NT2/D1 (cell line): ENCODE measurements at regions not wholly inside any gene's neighbourhood (a gene's known extent, or its start where the extent isn't known, plus 50 kb on each side); places are given as distances from the start of the nearest gene placed in this dataset.
"Not testable (repeated sequence)": the region's sequence is repeated elsewhere in the genome, so short reads cannot be mapped to it uniquely, and the experiment has no call there.

Experiments
- DNase-seq: peaks from one replicate; pipeline ENCODE4 v3.0.0-alpha.2; 2011; ENCODE audit warnings: low read depth, low spot score
- H3K27me3 ChIP-seq: 2 replicates; pipeline ENCODE4 v1.6.0; 2011; ENCODE audit warnings: mild to moderate bottlenecking; ENCODE audit not compliant: insufficient read length, insufficient read depth
- H3K36me3 ChIP-seq: 2 replicates; pipeline ENCODE4 v1.6.1; 2011; ENCODE audit warnings: mild to moderate bottlenecking, low read length, mixed read lengths; ENCODE audit not compliant: insufficient read depth, insufficient read length
- H3K4me1 ChIP-seq: 2 replicates; pipeline ENCODE4 v1.5.1; 2011; ENCODE audit not compliant: insufficient read depth, insufficient read length
- H3K4me3 ChIP-seq: 2 replicates; pipeline ENCODE4 v1.5.1; 2011; ENCODE audit warnings: low read depth; ENCODE audit not compliant: insufficient read length
- H3K9ac ChIP-seq: 2 replicates; pipeline ENCODE4 v1.6.0; 2011; ENCODE audit warnings: low read depth; ENCODE audit not compliant: insufficient read length
- H3K9me3 ChIP-seq: 2 replicates; pipeline ENCODE4 v1.5.1; 2011; ENCODE audit warnings: mild to moderate bottlenecking, low read length; ENCODE audit not compliant: insufficient read depth
- SUZ12 ChIP-seq: IDR thresholded peaks from 2 replicates; pipeline ENCODE4 v1.6.1; 2011; ENCODE audit not compliant: insufficient read length, insufficient read depth; ENCODE audit errors: extremely low read depth
- YY1 ChIP-seq: IDR thresholded peaks from 2 replicates; pipeline ENCODE4 v1.6.1; 2011; ENCODE audit not compliant: insufficient read length, insufficient read depth
- ZNF274 ChIP-seq: IDR thresholded peaks from 2 replicates; pipeline ENCODE4 v1.6.1; 2011; ENCODE audit warnings: mild to moderate bottlenecking, low read depth, low read length

GRCh38 chr7:15057272-15057671 is 154.7 kb upstream of the DGKB start:
- peaks cover 20% of the 10 kb centered on the region; the same call in 1 of the 2 replicates for H3K9me3 ChIP-seq
- H3K4me1 ChIP-seq = no peaks in the 10 kb centered on the region
- H3K4me3 ChIP-seq = no peak overlapping the region
- no peak for DNase-seq
- TF ChIP-seq SUZ12 = no peak
- TF ChIP-seq ZNF274 = no peak
- no peak for TF ChIP-seq YY1
- H3K27me3 ChIP-seq = no peaks in the 10 kb centered on the region
- H3K36me3 ChIP-seq = no peaks in the 10 kb centered on the region
- H3K9ac ChIP-seq = no peak overlapping the region

GRCh38 chr7:15054304-15054703 is 151.8 kb upstream of the DGKB start:
- not testable (repeated sequence) for DNase-seq, H3K9ac ChIP-seq, H3K4me3 ChIP-seq, H3K36me3 ChIP-seq, H3K4me1 ChIP-seq, H3K27me3 ChIP-seq
- peaks cover 27% of the 10 kb centered on the region; the same call in 1 of the 2 replicates for H3K9me3 ChIP-seq

DNA sequence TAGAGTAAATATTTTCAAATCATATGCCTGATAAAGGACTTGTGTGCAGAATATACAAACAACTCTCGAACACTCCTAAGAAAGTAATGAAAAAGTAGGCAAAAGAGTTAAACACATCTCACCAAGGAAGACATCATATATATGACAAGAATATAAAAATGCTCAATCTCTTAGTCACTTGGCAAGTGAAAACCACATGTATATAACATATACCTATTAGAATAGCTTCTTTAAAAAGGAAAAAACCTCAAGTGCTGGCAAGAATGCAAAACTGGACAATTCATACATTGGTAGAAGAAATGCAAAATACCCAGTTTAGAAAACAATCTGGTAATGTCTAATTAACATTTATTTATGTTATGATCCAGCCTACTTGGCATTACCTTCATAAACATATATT is 146.6 kb upstream of the DGKB start:
- TF ChIP-seq SUZ12 (no peak), YY1 (no peak), ZNF274 (no peak)
- Histone ChIP-seq H3K4me1 (no peaks in the 10 kb centered on the region), H3K27me3 (no peaks in the 10 kb centered on the region), H3K36me3 (no peaks in the 10 kb centered on the region), H3K4me3 (no peak overlapping the region), H3K9ac (no peak overlapping the region), H3K9me3 (peaks cover 25% of the 10 kb centered on the region; the same call in 1 of the 2 replicates)
- DNase-seq = no peak

DNA sequence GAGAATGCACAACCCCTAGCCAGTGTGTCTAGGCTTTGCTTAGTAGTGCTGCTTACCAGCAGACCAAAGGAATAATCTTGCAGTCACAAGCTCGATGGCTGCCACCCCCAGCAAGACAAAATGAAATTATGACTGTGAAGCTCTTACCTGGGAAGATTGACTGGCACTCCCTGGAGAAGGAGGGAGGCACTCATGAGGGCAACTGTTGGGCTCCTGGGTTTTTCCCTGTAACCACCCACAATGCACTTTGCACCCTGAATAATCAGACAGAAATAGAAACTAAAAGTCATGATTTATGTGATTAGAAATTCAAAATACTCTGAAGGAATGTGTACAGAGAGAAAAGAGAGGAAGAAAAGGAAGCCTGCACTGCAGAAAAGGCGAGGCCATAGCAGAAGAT is 144.3 kb upstream of the DGKB start:
- DNase-seq = no peak
- Histone ChIP-seq H3K4me3 (no peak overlapping the region), H3K36me3 (no peaks in the 10 kb centered on the region), H3K9me3 (0 out of 2 replicates have a peak, but pooled peaks cover 3% of the 10 kb centered on the region), H3K4me1 (no peaks in the 10 kb centered on the region), H3K27me3 (no peaks in the 10 kb centered on the region), H3K9ac (no peak overlapping the region)
- TF ChIP-seq SUZ12 (no peak), ZNF274 (no peak), YY1 (no peak)

GRCh38 chr7:15043931-15044330 is 141.4 kb upstream of the DGKB start:
- H3K4me3 ChIP-seq = no peak overlapping the region
- H3K36me3 ChIP-seq = no peaks in the 10 kb centered on the region
- H3K9ac ChIP-seq = no peak overlapping the region
- no peaks in the 10 kb centered on the region for H3K27me3 ChIP-seq
- TF ChIP-seq SUZ12 (no peak), YY1 (no peak), ZNF274 (no peak)
- H3K9me3 ChIP-seq = no peaks in the 10 kb centered on the region
- no peak for DNase-seq
- no peaks in the 10 kb centered on the region for H3K4me1 ChIP-seq

DNA sequence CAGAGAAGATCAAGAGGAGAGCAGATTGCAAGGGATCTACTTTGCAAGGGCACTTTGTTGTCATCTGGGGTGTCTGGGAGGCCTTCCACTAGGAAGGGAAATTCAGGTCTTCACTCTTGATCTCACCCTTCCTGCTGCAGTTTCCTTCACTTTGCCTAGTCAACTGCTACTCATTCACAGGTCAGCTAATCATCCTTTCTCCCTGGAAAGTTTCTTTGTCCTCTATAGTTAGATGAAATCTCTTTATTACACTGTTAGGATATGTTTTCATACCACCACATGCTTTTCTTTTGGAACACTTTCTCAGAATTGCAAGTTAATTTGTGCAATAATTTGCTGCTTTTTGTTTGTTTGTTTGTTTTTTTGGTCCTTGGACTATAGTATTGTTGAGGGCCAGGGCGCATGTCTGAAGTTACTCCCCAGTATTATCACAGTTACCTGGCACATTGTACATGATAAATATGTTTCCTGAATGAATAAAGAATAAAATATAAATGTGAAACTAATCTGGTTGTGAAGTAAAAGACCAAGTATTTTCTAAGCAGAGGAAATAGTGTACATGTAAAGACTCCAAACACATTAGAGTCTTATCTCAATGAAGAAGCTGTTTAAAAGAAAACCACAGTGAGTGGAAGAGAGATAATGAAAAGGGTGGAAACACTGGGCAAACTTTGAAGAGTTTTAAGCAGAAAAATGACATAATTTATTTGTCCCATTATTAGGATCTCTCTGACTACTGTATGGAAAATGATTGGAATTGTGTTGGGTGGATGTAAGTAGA is 139.9 kb upstream of the DGKB start:
- no peak for DNase-seq

GRCh38 chr7:15041226-15041625 is 138.7 kb upstream of the DGKB start:
- no peaks in the 10 kb centered on the region for H3K4me1 ChIP-seq
- no peaks in the 10 kb centered on the region for H3K36me3 ChIP-seq
- no peak overlapping the region for H3K9ac ChIP-seq
- H3K9me3 ChIP-seq = no peaks in the 10 kb centered on the region
- no peaks in the 10 kb centered on the region for H3K27me3 ChIP-seq
- H3K4me3 ChIP-seq = no peak overlapping the region
- TF ChIP-seq YY1 (no peak), SUZ12 (no peak), ZNF274 (no peak)
- no peak for DNase-seq

More for the DNA sequence above, 139.9 kb upstream of the DGKB start:
- TF ChIP-seq ZNF274 (no peak), YY1 (no peak), SUZ12 (no peak)
- Histone ChIP-seq H3K36me3 (no peaks in the 10 kb centered on the region), H3K9ac (no peak overlapping the region), H3K4me1 (no peaks in the 10 kb centered on the region), H3K27me3 (no peaks in the 10 kb centered on the region), H3K4me3 (no peak overlapping the region), H3K9me3 (no peaks in the 10 kb centered on the region)

DNA sequence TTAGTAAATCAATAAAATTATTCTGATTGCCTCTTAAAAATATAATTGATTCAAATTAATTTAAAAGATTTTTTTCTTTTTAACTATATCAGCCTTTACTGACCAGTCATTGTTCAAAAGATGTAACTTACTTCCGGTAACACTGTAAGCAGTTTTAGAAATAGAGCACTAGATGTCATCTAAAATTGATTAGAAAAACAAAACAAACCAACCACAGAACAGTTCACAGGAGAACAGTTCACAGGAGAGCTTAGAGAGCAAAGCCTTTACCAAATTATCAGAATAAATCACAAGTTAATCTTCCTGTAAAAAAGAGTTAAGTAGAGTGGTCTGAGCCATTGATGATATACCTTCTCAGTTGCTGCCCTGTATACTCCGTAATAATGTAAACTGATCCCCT is 133.3 kb upstream of the DGKB start:
- no peak for DNase-seq
- TF ChIP-seq YY1 = no peak
- no peak for TF ChIP-seq ZNF274
- no peak for TF ChIP-seq SUZ12
- Histone ChIP-seq H3K4me1 (no peaks in the 10 kb centered on the region), H3K4me3 (no peak overlapping the region), H3K36me3 (no peaks in the 10 kb centered on the region), H3K27me3 (no peaks in the 10 kb centered on the region), H3K9ac (no peak overlapping the region), H3K9me3 (no peaks in the 10 kb centered on the region)
